GM12891 (cell line): ENCODE measurements at regions not wholly inside any gene's neighbourhood (a gene's known extent, or its start where the extent isn't known, plus 50 kb on each side); places are given as distances from the start of the nearest gene placed in this dataset.

Source experiments
- POLR2A ChIP-seq: IDR thresholded peaks from 2 replicates; pipeline ENCODE4 v1.6.1; 2011; ENCODE audit warnings: low read depth, low read length, control low read depth
- SPI1 ChIP-seq: IDR thresholded peaks from 2 replicates; pipeline ENCODE4 v1.6.1; 2011; ENCODE audit warnings: low read depth, low read length, control low read depth

- no peak for TF ChIP-seq POLR2A
- TF ChIP-seq SPI1 = no peak
Observed at GRCh38 chr13:89375839-89376238, 1704.7 kb downstream of the SLITRK5 start.
